Erythroblast (primary cell): ENCODE measurements at regions not wholly inside any gene's neighbourhood (a gene's known extent, or its start where the extent isn't known, plus 50 kb on each side); places are given as distances from the start of the nearest gene placed in this dataset.

Experiments
- GATA1 ChIP-seq: IDR thresholded peaks from 2 replicates; pipeline ENCODE4 v1.6.1; 2011; ENCODE audit warnings: low read depth, mild to moderate bottlenecking, control low read depth, low read length, moderate library complexity
- POLR2A ChIP-seq: IDR thresholded peaks from 2 replicates; pipeline ENCODE4 v1.6.1; 2011; ENCODE audit warnings: mild to moderate bottlenecking, low read length

- no peak for TF ChIP-seq POLR2A
- TF ChIP-seq GATA1, result no peak
Observed at GRCh38 chr5:34483442-34484033, 172.6 kb upstream of the RAI14 start.
